M059J (cell line): ENCODE measurements at regions not wholly inside any gene's neighbourhood (a gene's known extent, or its start where the extent isn't known, plus 50 kb on each side); places are given as distances from the start of the nearest gene placed in this dataset.
"Not testable (repeated sequence)": the region's sequence is repeated elsewhere in the genome, so short reads cannot be mapped to it uniquely, and the experiment has no call there.

Source experiments
- DNase-seq: peaks from one replicate; pipeline ENCODE4 v3.0.0-alpha.2; 2012; ENCODE audit warnings: low read depth

- DNase-seq: no peak
Observed at GRCh38 chr11:103584720-103585119, 451.7 kb upstream of the DDI1 start.

GRCh38 chr11:103585401-103585800, 451.0 kb upstream of the DDI1 start:
- no peak for DNase-seq

- no peak for DNase-seq
Observed at GRCh38 chr11:103585911-103586310, 450.5 kb upstream of the DDI1 start.

GRCh38 chr11:103586756-103587155, 449.7 kb upstream of the DDI1 start:
- DNase-seq: no peak

GRCh38 chr11:103587901-103588788, 448.3 kb upstream of the DDI1 start:
- DNase-seq: no peak

- DNase-seq: peak; percentile 55
Observed at GRCh38 chr11:103591554-103591953, 444.9 kb upstream of the DDI1 start.

- DNase-seq: no peak
Observed at GRCh38 chr11:103594283-103594682, 442.2 kb upstream of the DDI1 start.

GRCh38 chr11:103596315-103596714, 440.1 kb upstream of the DDI1 start:
- peak; percentile 43 for DNase-seq

- DNase-seq: peak; percentile 62
Observed at GRCh38 chr11:103601225-103601846, 435.1 kb upstream of the DDI1 start.

- DNase-seq: no peak
Observed at GRCh38 chr11:103602840-103603239, 433.6 kb upstream of the DDI1 start.

- no peak for DNase-seq
Observed at GRCh38 chr11:103604310-103604709, 432.1 kb upstream of the DDI1 start.

GRCh38 chr11:103608566-103608965, 427.9 kb upstream of the DDI1 start:
- DNase-seq: peak; percentile 81

GRCh38 chr11:103609117-103610066, 427.0 kb upstream of the DDI1 start:
- DNase-seq: peak; percentile 98

- no peak for DNase-seq
Observed at GRCh38 chr11:103610435-103610834, 426.0 kb upstream of the DDI1 start.

GRCh38 chr11:103611526-103612260, 424.7 kb upstream of the DDI1 start:
- peak; percentile 75 for DNase-seq

- not testable (repeated sequence) for DNase-seq
Observed at GRCh38 chr11:103612451-103612850, 424.0 kb upstream of the DDI1 start.

- peak; percentile 39 for DNase-seq
Observed at GRCh38 chr11:103616586-103616985, 419.9 kb upstream of the DDI1 start.

- DNase-seq: peak; percentile 40
Observed at GRCh38 chr11:103618528-103618927, 417.9 kb upstream of the DDI1 start.

GRCh38 chr11:103619480-103619879, 417.0 kb upstream of the DDI1 start:
- DNase-seq: peak; percentile 46

GRCh38 chr11:103619938-103620337, 416.5 kb upstream of the DDI1 start:
- DNase-seq: no peak

- peak; percentile 60 for DNase-seq
Observed at GRCh38 chr11:103622296-103622695, 414.1 kb upstream of the DDI1 start.
